ENCODE measurements at regions not wholly inside any gene's neighbourhood (a gene's known extent, or its start where the extent isn't known, plus 50 kb on each side); places are given as distances from the start of the nearest gene placed in this dataset.

- no peaks in the 10 kb centered on the region for H3K27me3 Mint-ChIP-seq
- no peak for DNase-seq
- POLR2A ChIA-PET = no interaction called here
- H3K4me3 Mint-ChIP-seq = no peak overlapping the region
- no peaks in the 10 kb centered on the region for H3K36me3 Mint-ChIP-seq (ENCODE audit: low read depth)
- CTCF ChIA-PET = no interaction called here
- no peaks in the 10 kb centered on the region for H3K9me3 Mint-ChIP-seq
- no peak overlapping the region for H3K27ac Mint-ChIP-seq
- H3K4me1 Mint-ChIP-seq = no peaks in the 10 kb centered on the region
These were observed 109.2 kb upstream of the LIMCH1 start for GRCh38 chr4:41428601-41429279.

GRCh38 chr4:41429280-41429669 is 108.7 kb upstream of the LIMCH1 start:
- Mint-ChIP-seq H3K36me3 (ENCODE audit: low read depth) (no peaks in the 10 kb centered on the region), H3K4me3 (no peak overlapping the region), H3K9me3 (no peaks in the 10 kb centered on the region), H3K27me3 (no peaks in the 10 kb centered on the region), H3K4me1 (no peaks in the 10 kb centered on the region), H3K27ac (no peak overlapping the region)
- ChIA-PET CTCF (no interaction called here), POLR2A (no interaction called here)
- no peak for DNase-seq

GRCh38 chr4:41430792-41431191 is 107.2 kb upstream of the LIMCH1 start:
- no peaks in the 10 kb centered on the region for H3K36me3 Mint-ChIP-seq (ENCODE audit: low read depth)

DNA sequence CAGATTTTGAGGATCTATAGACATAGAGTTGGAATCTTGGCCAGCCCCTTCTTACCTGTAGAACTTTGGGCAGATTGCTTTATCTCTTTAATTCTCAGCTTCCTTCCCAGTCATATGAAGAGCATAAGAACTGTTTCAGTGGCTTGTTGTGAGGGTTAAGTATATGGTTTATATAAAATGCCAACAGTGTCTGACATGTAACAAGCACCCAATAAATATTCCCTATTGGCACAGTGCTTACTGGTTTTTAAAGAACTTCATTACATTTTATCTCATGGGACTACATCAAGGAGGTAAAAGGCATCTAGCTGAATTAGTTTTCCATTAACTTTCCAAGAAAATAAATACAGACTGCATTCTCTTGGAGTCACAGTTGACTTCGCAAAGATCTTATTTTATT is 106.7 kb upstream of the LIMCH1 start:
- Mint-ChIP-seq H3K4me3 (no peak overlapping the region), H3K9me3 (no peaks in the 10 kb centered on the region), H3K4me1 (no peaks in the 10 kb centered on the region), H3K36me3 (ENCODE audit: low read depth) (no peaks in the 10 kb centered on the region), H3K27ac (no peak overlapping the region), H3K27me3 (no peaks in the 10 kb centered on the region)
- POLR2A ChIA-PET = no interaction called here
- no peak for DNase-seq
- CTCF ChIA-PET = interaction anchor here (0.6 kb wide), 1 partner anchor 567 kb away, joined by 3 read pairs; no protein-coding TSS in a partner anchor

More at GRCh38 chr4:41430792-41431191, 107.2 kb upstream of the LIMCH1 start:
- DNase-seq = no peak
- CTCF ChIA-PET = interaction anchor here (0.6 kb wide), 1 partner anchor 567 kb away, joined by 3 read pairs; no protein-coding TSS in a partner anchor
- Mint-ChIP-seq H3K9me3 (no peaks in the 10 kb centered on the region), H3K27me3 (no peaks in the 10 kb centered on the region), H3K27ac (no peak overlapping the region), H3K4me1 (no peaks in the 10 kb centered on the region), H3K4me3 (no peak overlapping the region)
- POLR2A ChIA-PET = no interaction called here

GRCh38 chr4:41432219-41432618 is 105.7 kb upstream of the LIMCH1 start:
- Mint-ChIP-seq H3K4me1 (no peaks in the 10 kb centered on the region), H3K27me3 (no peaks in the 10 kb centered on the region), H3K9me3 (no peaks in the 10 kb centered on the region), H3K27ac (no peak overlapping the region), H3K36me3 (ENCODE audit: low read depth) (no peaks in the 10 kb centered on the region), H3K4me3 (no peak overlapping the region)
- ChIA-PET POLR2A (no interaction called here), CTCF (no interaction called here)
- DNase-seq = no peak

DNA sequence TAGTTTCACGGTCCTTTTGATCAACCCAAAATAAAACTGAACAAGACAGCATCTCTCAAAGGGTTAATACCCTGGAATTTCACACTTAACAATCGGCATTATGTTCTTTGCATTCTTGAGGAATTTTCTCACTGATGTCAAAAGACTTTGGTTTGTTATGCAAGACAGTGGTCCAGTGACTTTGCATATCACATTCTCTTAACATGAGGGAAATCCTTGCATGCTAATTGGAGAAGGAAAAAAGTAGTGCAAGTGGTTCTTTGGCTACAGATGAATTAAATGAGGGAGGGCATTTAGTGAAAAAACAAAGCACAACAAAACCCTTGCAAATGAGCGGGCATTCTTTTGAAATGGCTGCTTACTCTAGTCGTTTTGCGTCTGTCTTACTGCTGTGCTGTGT is 105.1 kb upstream of the LIMCH1 start:
- ChIA-PET CTCF (no interaction called here), POLR2A (no interaction called here)
- Mint-ChIP-seq H3K27ac (no peak overlapping the region), H3K9me3 (no peaks in the 10 kb centered on the region), H3K4me1 (no peaks in the 10 kb centered on the region), H3K4me3 (no peak overlapping the region), H3K27me3 (no peaks in the 10 kb centered on the region), H3K36me3 (ENCODE audit: low read depth) (no peaks in the 10 kb centered on the region)
- no peak for DNase-seq

GRCh38 chr4:41433361-41433760 is 104.6 kb upstream of the LIMCH1 start:
- POLR2A ChIA-PET = no interaction called here
- CTCF ChIA-PET = no interaction called here
- Mint-ChIP-seq H3K9me3 (no peaks in the 10 kb centered on the region), H3K27ac (no peak overlapping the region), H3K4me1 (no peaks in the 10 kb centered on the region), H3K27me3 (no peaks in the 10 kb centered on the region), H3K4me3 (no peak overlapping the region), H3K36me3 (ENCODE audit: low read depth) (no peaks in the 10 kb centered on the region)
- no peak for DNase-seq

- Mint-ChIP-seq H3K36me3 (ENCODE audit: low read depth) (no peaks in the 10 kb centered on the region), H3K9me3 (no peaks in the 10 kb centered on the region), H3K4me3 (no peak overlapping the region), H3K27me3 (no peaks in the 10 kb centered on the region), H3K4me1 (no peaks in the 10 kb centered on the region), H3K27ac (no peak overlapping the region)
- POLR2A ChIA-PET = no interaction called here
- CTCF ChIA-PET = no interaction called here
- DNase-seq = no peak
These were observed 102.4 kb upstream of the LIMCH1 start for GRCh38 chr4:41435510-41435909.

- Mint-ChIP-seq H3K36me3 (ENCODE audit: low read depth) (no peaks in the 10 kb centered on the region), H3K4me1 (no peaks in the 10 kb centered on the region), H3K27ac (no peak overlapping the region), H3K4me3 (no peak overlapping the region), H3K9me3 (no peaks in the 10 kb centered on the region), H3K27me3 (no peaks in the 10 kb centered on the region)
- ChIA-PET POLR2A (no interaction called here), CTCF (no interaction called here)
- no peak for DNase-seq
These were observed 101.5 kb upstream of the LIMCH1 start for GRCh38 chr4:41436419-41436818.

DNA sequence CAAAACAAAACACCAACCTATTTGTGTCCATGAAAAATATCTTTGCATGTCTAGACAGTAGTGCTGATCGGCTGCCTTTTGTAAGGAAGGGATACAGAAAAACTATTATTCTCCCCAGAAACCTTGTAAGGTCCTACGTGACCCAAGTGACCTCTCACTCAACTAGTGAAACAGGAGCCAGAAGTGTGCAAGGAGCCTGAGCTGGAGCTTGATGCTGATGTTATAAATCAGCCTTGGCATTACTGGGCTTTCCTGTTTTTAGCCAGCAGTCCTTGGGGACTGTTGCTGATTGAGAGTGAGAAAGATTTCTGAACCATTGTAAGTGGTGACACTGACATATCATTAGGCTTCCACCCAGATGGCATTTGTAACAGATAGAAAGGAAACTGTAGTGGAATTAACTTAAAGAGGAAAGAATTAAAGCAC is 100.8 kb upstream of the LIMCH1 start:
- ChIA-PET POLR2A (no interaction called here), CTCF (no interaction called here)
- no peak overlapping the region for H3K4me3 Mint-ChIP-seq
- no peak overlapping the region for H3K27ac Mint-ChIP-seq
- no peaks in the 10 kb centered on the region for H3K36me3 Mint-ChIP-seq (ENCODE audit: low read depth)
- H3K9me3 Mint-ChIP-seq = no peaks in the 10 kb centered on the region
- H3K4me1 Mint-ChIP-seq = no peaks in the 10 kb centered on the region
- H3K27me3 Mint-ChIP-seq = no peaks in the 10 kb centered on the region
- DNase-seq = no peak

DNA sequence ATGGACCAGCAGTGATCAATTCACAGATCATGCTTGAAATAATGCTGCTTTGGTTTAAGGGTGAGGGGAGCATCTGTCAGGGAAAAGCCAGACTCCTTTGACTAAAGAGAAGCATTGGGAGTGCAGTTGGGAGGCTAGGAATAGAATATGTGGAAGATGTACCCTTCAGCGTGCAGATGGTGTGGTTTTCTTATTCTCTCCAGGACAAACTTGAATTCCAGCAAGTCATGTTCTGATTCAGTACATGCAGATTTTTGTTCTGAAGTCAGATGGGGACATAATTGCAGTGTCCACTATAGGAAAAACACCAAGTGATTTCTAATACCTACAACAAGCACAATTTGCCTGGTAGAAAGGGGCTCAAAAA is 99.0 kb upstream of the LIMCH1 start:
- H3K9me3 Mint-ChIP-seq = no peaks in the 10 kb centered on the region
- no peak for DNase-seq
- no peak overlapping the region for H3K27ac Mint-ChIP-seq
- H3K4me1 Mint-ChIP-seq = no peaks in the 10 kb centered on the region
- no peaks in the 10 kb centered on the region for H3K36me3 Mint-ChIP-seq (ENCODE audit: low read depth)
- no peak overlapping the region for H3K4me3 Mint-ChIP-seq
- POLR2A ChIA-PET = no interaction called here
- CTCF ChIA-PET = no interaction called here
- H3K27me3 Mint-ChIP-seq = no peaks in the 10 kb centered on the region

GRCh38 chr4:41442810-41443209 is 95.1 kb upstream of the LIMCH1 start:
- H3K4me1 Mint-ChIP-seq = no peaks in the 10 kb centered on the region
- H3K27ac Mint-ChIP-seq = no peak overlapping the region
- H3K9me3 Mint-ChIP-seq = no peaks in the 10 kb centered on the region
- ChIA-PET CTCF (no interaction called here), POLR2A (no interaction called here)
- H3K27me3 Mint-ChIP-seq = no peaks in the 10 kb centered on the region
- no peak overlapping the region for H3K4me3 Mint-ChIP-seq
- no peaks in the 10 kb centered on the region for H3K36me3 Mint-ChIP-seq (ENCODE audit: low read depth)
- no peak for DNase-seq

DNA sequence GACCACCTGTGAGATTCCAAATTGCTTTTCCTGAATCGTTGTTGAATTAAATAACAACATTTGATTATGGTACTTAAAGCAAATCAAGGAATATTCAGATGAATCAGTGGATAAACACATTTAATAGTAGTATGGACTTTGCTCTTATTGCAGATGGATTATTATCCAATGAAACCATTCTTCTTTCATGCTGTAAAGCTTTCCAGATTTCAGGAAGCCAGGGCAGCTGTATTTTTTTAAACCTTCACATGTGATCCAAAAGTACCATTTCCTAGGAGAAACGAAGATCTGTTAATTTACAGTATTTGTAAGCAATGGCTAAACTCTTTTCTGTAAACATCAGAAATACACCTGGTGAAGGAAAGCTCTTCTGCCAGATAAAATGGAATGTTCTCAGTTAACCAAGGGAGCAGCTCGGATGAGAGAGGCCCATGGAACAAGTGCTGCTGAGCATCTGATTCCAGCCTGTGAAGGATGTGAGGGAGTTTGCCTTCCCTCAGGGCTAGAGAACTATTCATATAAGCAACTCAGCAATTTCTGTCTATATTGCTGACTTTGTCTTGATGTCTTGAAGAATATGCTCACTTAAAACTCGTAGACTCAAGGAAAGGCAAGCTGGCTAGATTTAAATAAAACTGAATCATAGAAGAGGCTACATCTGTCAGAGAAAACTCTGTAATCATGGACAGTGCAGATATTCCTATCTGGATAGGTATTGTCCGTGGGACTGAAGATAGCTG is 94.4 kb upstream of the LIMCH1 start:
- Mint-ChIP-seq H3K27me3 (no peaks in the 10 kb centered on the region), H3K27ac (no peak overlapping the region), H3K36me3 (ENCODE audit: low read depth) (no peaks in the 10 kb centered on the region), H3K4me1 (no peaks in the 10 kb centered on the region), H3K4me3 (no peak overlapping the region), H3K9me3 (no peaks in the 10 kb centered on the region)
- CTCF ChIA-PET = no interaction called here
- POLR2A ChIA-PET = no interaction called here
- DNase-seq = no peak

DNA sequence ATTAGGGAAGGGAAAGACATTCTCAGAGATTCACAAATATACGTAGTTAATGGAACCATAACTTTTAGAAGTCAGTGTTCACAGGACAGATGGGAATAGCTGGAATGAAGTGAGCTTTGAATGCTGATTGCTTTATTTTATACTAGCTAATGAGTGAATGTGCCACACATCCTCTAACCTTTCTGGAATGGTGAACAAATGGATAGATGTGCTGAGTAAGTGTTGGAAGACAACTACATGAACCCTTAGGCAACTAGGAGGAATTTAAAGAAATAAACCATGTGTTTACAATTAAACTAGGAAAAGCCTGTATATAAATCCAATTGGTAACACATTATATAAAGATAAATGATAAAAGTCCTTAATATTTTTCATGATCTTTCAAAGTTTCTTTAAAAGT is 91.6 kb upstream of the LIMCH1 start:
- H3K36me3 Mint-ChIP-seq (ENCODE audit: low read depth) = no peaks in the 10 kb centered on the region
- H3K4me3 Mint-ChIP-seq = no peak overlapping the region
- ChIA-PET POLR2A (no interaction called here), CTCF (no interaction called here)
- peaks cover 1% of the 10 kb centered on the region for H3K9me3 Mint-ChIP-seq
- H3K4me1 Mint-ChIP-seq = no peaks in the 10 kb centered on the region
- H3K27ac Mint-ChIP-seq = no peak overlapping the region
- no peak for DNase-seq
- H3K27me3 Mint-ChIP-seq = no peaks in the 10 kb centered on the region
